HEK293 (cell line): ENCODE measurements at regions not wholly inside any gene's neighbourhood (a gene's known extent, or its start where the extent isn't known, plus 50 kb on each side); places are given as distances from the start of the nearest gene placed in this dataset.

ENCODE experiments used
- CTCF ChIA-PET: fragments of 350-600 bp; formaldehyde crosslinking; extraction: SDS; loops from one replicate; lab custom pipeline; 2021; ENCODE audit warnings: antibody characterized with exemption; lab: Yijun Ruan, JAX
- POLR2A ChIA-PET: fragments of 300-600 bp; formaldehyde crosslinking; extraction: SDS; loops from one replicate; lab custom pipeline; 2020; ENCODE audit warnings: antibody characterized with exemption, inconsistent platforms; lab: Yijun Ruan, JAX
- H3K27ac ChIP-seq: fragments of 200-500 bp; sonication (Bioruptor generic); 2 replicates; pipeline ENCODE4 v1.5.1; 2014; ENCODE audit warnings: low read depth, low read length, control low read depth, inconsistent platforms; ENCODE audit errors: extremely low read depth
- H3K36me3 ChIP-seq, 2 experiments: fragments of 200-500 bp in 1 of 2; sonication (Bioruptor generic) in 1 of 2; 1 replicate in 1 of 2; 2 replicates in 1 of 2; pipeline ENCODE4 v1.5.1; 2014 to 2017; ENCODE audit warnings: inconsistent platforms in 2 of 2, low read length in 2 of 2; ENCODE audit not compliant: control insufficient read depth in 2 of 2, insufficient read depth in 1 of 2
- H3K4me1 ChIP-seq: fragments of 200-500 bp; sonication (Bioruptor generic); 2 replicates; pipeline ENCODE4 v1.5.1; 2014; ENCODE audit warnings: mild to moderate bottlenecking, low read length, inconsistent platforms; ENCODE audit not compliant: control insufficient read depth, insufficient read depth
- H3K4me3 ChIP-seq: 2 replicates; pipeline ENCODE4 v1.5.1; 2011; ENCODE audit warnings: low read depth, mild to moderate bottlenecking, control low read depth, low read length, moderate library complexity
- H3K9me3 ChIP-seq: fragments of 200-500 bp; sonication (Bioruptor generic); 2 replicates; pipeline ENCODE4 v1.5.1; 2014; ENCODE audit warnings: low read depth, low read length, inconsistent platforms; ENCODE audit not compliant: control insufficient read depth, insufficient read depth
- ATF2 ChIP-seq: fragments of 450-650 bp; formaldehyde crosslinking; IDR thresholded peaks from 2 replicates; pipeline ENCODE4 v1.5.1; 2016; ENCODE audit warnings: missing biosample characterization, missing genetic modification characterization, low read depth
- ELK4 ChIP-seq: IDR thresholded peaks from 2 replicates; pipeline ENCODE4 v1.6.1; 2011; ENCODE audit warnings: mild to moderate bottlenecking, low read depth, low read length, borderline replicate concordance
- REPIN1 ChIP-seq: fragments of 450-650 bp; formaldehyde crosslinking; IDR thresholded peaks from 2 replicates; pipeline ENCODE4 v1.5.1; 2017; ENCODE audit warnings: missing biosample characterization, missing genetic modification characterization, low read depth
- REST ChIP-seq: fragments of 450-650 bp; formaldehyde crosslinking; IDR thresholded peaks from 2 replicates; pipeline ENCODE4 v1.5.1; 2016; ENCODE audit warnings: missing biosample characterization, missing genetic modification characterization
- SCRT1 ChIP-seq: fragments of 450-650 bp; formaldehyde crosslinking; IDR thresholded peaks from 2 replicates; pipeline ENCODE4 v1.5.1; 2016; ENCODE audit warnings: missing biosample characterization, missing genetic modification characterization, borderline replicate concordance
- ZBTB1 ChIP-seq: fragments of 450-650 bp; formaldehyde crosslinking; IDR thresholded peaks from 2 replicates; pipeline ENCODE4 v1.5.1; 2016; ENCODE audit warnings: missing biosample characterization, missing genetic modification characterization
- ZBTB17 ChIP-seq: fragments of 450-650 bp; formaldehyde crosslinking; IDR thresholded peaks from 2 replicates; pipeline ENCODE4 v1.5.1; 2016; ENCODE audit warnings: missing biosample characterization, missing genetic modification characterization
- ZBTB49 ChIP-seq: fragments of 450-650 bp; formaldehyde crosslinking; IDR thresholded peaks from 2 replicates; pipeline ENCODE4 v1.5.1; 2016; ENCODE audit warnings: missing biosample characterization, missing genetic modification characterization, low read depth
- ZBTB6 ChIP-seq: fragments of 450-650 bp; formaldehyde crosslinking; IDR thresholded peaks from 2 replicates; pipeline ENCODE4 v1.5.1; 2017; ENCODE audit warnings: missing biosample characterization, missing genetic modification characterization
- ZNF140 ChIP-seq: fragments of 450-650 bp; formaldehyde crosslinking; IDR thresholded peaks from 2 replicates; pipeline ENCODE4 v1.5.1; 2016; ENCODE audit warnings: missing biosample characterization, missing genetic modification characterization
- ZNF146 ChIP-seq: fragments of 450-650 bp; formaldehyde crosslinking; IDR thresholded peaks from 2 replicates; pipeline ENCODE4 v1.5.1; 2016; ENCODE audit warnings: missing biosample characterization, missing genetic modification characterization
- ZNF37A ChIP-seq: fragments of 450-650 bp; IDR thresholded peaks from 2 replicates; pipeline ENCODE4 v1.5.1; 2018; ENCODE audit warnings: missing biosample characterization, missing genetic modification characterization
- ZNF530 ChIP-seq: fragments of 450-650 bp; formaldehyde crosslinking; IDR thresholded peaks from 2 replicates; pipeline ENCODE4 v1.5.1; 2016; ENCODE audit warnings: low read depth, missing biosample characterization, missing genetic modification characterization
- ZNF639 ChIP-seq: fragments of 450-650 bp; formaldehyde crosslinking; IDR thresholded peaks from 2 replicates; pipeline ENCODE4 v1.5.1; 2016; ENCODE audit warnings: missing biosample characterization, missing genetic modification characterization
- ZSCAN16 ChIP-seq: fragments of 450-650 bp; formaldehyde crosslinking; IDR thresholded peaks from 2 replicates; pipeline ENCODE4 v1.5.1; 2016; ENCODE audit warnings: missing biosample characterization, missing genetic modification characterization
- ZSCAN5A ChIP-seq: fragments of 450-650 bp; formaldehyde crosslinking; IDR thresholded peaks from 2 replicates; pipeline ENCODE4 v1.5.1; 2016; ENCODE audit warnings: missing biosample characterization, missing genetic modification characterization

GRCh38 chr1:30537279-30537678 is 186.1 kb downstream of the MATN1 start:
- Histone ChIP-seq H3K4me3 (no peak overlapping the region), H3K9me3 (no peaks in the 10 kb centered on the region), H3K4me1 (no peaks in the 10 kb centered on the region), H3K36me3 (no peaks in the 10 kb centered on the region), H3K27ac (no peak overlapping the region)
- TF ChIP-seq ZSCAN16 (tag by site-specific recombination) = no peak
- no peak for TF ChIP-seq ZNF37A (tag by site-specific recombination)
- TF ChIP-seq REST (tag by site-specific recombination) = no peak
- TF ChIP-seq ZSCAN5A = no peak
- no peak for TF ChIP-seq ZBTB1
- TF ChIP-seq ZNF146 (tag by site-specific recombination) = no peak
- ChIA-PET POLR2A (no interaction called here), CTCF (interaction anchor here (1.1 kb wide), 1 partner anchor 157 kb away, joined by 3 read pairs; no protein-coding TSS in a partner anchor)

- no peak overlapping the region for H3K4me3 ChIP-seq
- TF ChIP-seq REPIN1 (tag by site-specific recombination) (no peak), ATF2 (tag by site-specific recombination) (no peak)
- TF ChIP-seq, all 188 proteins: peak for 0
- Histone ChIP-seq H3K4me1 (no peaks in the 10 kb centered on the region), H3K9me3 (no peaks in the 10 kb centered on the region), H3K27ac (no peak overlapping the region), H3K36me3 (no peaks in the 10 kb centered on the region)
- POLR2A ChIA-PET = no interaction called here
- CTCF ChIA-PET = no interaction called here
Observed at GRCh38 chr1:30536530-30536929, 186.9 kb downstream of the MATN1 start.

- POLR2A ChIA-PET = no interaction called here
- no peaks in the 10 kb centered on the region for H3K9me3 ChIP-seq
- H3K4me1 ChIP-seq = no peaks in the 10 kb centered on the region
- no peak overlapping the region for H3K4me3 ChIP-seq
- H3K36me3 ChIP-seq = no peaks in the 10 kb centered on the region
- H3K27ac ChIP-seq = no peak overlapping the region
- CTCF ChIA-PET = no interaction called here
- TF ChIP-seq ZNF140 (tag by site-specific recombination) (no peak), ZNF530 (tag by site-specific recombination) (no peak), ZNF639 (tag by site-specific recombination) (no peak), ZBTB17 (tag by site-specific recombination) (no peak), ZBTB6 (tag by site-specific recombination) (no peak), ELK4 (no peak), ZBTB49 (tag by site-specific recombination) (no peak), SCRT1 (tag by site-specific recombination) (no peak)
Observed at GRCh38 chr1:30535595-30536325, 187.6 kb downstream of the MATN1 start.
